ENCODE measurements at regions not wholly inside any gene's neighbourhood (a gene's known extent, or its start where the extent isn't known, plus 50 kb on each side); places are given as distances from the start of the nearest gene placed in this dataset.

DNA sequence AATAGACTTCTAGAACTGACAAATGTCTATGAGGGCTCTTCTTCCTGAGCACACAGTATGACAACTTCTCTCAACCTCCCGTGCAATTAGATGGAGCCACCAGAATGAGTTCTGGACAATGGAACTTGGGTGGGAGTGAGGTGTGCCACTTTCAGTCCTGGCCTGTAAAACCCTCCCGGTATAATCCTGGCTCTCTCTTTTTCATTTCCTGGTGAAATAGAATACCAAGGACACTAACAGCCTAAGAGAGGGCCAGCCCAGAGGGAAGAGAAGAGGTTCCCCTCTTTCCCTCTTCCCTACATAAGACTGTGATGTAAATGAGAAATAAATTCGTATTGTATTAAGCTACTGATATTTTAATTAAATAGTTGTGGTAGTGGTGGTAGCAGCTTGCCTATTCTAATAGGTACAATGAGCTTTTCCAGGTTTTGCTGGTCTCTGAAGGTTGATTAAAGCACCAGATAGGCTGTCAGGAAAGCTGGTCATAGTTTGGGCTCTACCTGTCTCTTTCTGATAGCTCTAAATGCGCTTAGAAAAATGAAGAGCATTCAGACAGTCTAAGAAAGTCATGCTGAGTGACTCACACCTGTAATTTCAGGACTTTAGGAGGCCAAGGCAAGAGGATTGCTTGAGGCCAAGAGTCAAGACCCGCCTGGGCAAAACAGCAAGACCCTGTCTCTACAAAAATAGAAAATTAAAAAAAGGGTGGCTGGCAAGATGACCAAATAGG lies 108.6 kb upstream of the ZNF644 start:
- Histone ChIP-seq H3K79me2 (ENCODE audit: insufficient read depth, low read length) (no peaks in the 10 kb centered on the region), H3K27ac (ENCODE audit: low read length) (no peak overlapping the region), H3K36me3 (ENCODE audit: insufficient read depth, low read length) (no peaks in the 10 kb centered on the region), H4K20me1 (ENCODE audit: insufficient read depth, low read length) (no peaks in the 10 kb centered on the region), H3K4me1 (ENCODE audit: insufficient read depth, low read length) (peaks cover 3% of the 10 kb centered on the region; the same call in 1 of the 2 replicates), H3K4me3 (ENCODE audit: low read depth in 1 of 2, low read length in 2 of 2) (no peak overlapping the region), H3K9ac (ENCODE audit: low read depth, low read length) (no peak overlapping the region), H3K27me3 (ENCODE audit: insufficient read depth, low read length, poor library complexity) (no peaks in the 10 kb centered on the region), H2AFZ (ENCODE audit: low read depth, low read length) (no peak overlapping the region), H3K9me3 (ENCODE audit: insufficient read depth, low read length, severe bottlenecking) (no peaks in the 10 kb centered on the region), H3K4me2 (ENCODE audit: insufficient read depth, low read length) (no peak overlapping the region)
- no peak for DNase-seq
- no peak for TF ChIP-seq EZH2 (IDR thresholded peaks at IDR 0.05; ENCODE audit: borderline replicate concordance, low read depth, low read length, severe bottlenecking)
- no peak for TF ChIP-seq CTCF (IDR thresholded peaks at IDR 0.05; ENCODE audit: borderline replicate concordance, extremely low read depth, low read length, poor library complexity, severe bottlenecking)
- no peak for ATAC-seq (ENCODE audit: insufficient read depth, low read depth)

DNA sequence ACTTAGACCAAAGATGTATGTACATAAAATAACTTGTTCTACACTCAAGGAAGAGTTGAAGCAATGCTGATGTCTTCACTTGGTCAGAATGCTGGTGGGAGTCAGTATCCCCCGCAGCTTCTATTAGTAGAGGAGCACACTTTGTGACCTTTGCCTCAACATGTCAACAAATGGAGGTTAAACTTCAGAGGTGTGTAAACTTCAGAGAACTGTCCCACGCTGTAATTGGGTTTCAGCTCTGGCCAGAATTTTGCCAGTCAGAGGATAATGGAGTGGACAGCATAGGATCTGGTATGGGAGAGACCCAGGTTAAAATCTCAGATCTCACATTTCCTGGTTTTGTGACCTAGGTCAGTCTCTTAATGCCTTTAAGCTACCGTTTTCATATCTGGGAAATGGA lies 107.6 kb upstream of the ZNF644 start:
- Histone ChIP-seq H3K4me1 (ENCODE audit: insufficient read depth, low read length) (peaks cover 13% of the 10 kb centered on the region), H3K4me3 (ENCODE audit: low read depth in 1 of 2, low read length in 2 of 2) (no peak overlapping the region), H3K9ac (ENCODE audit: low read depth, low read length) (no peak overlapping the region), H3K9me3 (ENCODE audit: insufficient read depth, low read length, severe bottlenecking) (no peaks in the 10 kb centered on the region), H3K27ac (ENCODE audit: low read length) (no peak overlapping the region), H3K4me2 (ENCODE audit: insufficient read depth, low read length) (no peak overlapping the region), H2AFZ (ENCODE audit: low read depth, low read length) (no peak overlapping the region), H4K20me1 (ENCODE audit: insufficient read depth, low read length) (no peaks in the 10 kb centered on the region), H3K79me2 (ENCODE audit: insufficient read depth, low read length) (no peaks in the 10 kb centered on the region), H3K36me3 (ENCODE audit: insufficient read depth, low read length) (no peaks in the 10 kb centered on the region), H3K27me3 (ENCODE audit: insufficient read depth, low read length, poor library complexity) (no peaks in the 10 kb centered on the region)
- DNase-seq (no peak), ATAC-seq (ENCODE audit: insufficient read depth, low read depth) (no peak)
- TF ChIP-seq EZH2 (IDR thresholded peaks at IDR 0.05; ENCODE audit: borderline replicate concordance, low read depth, low read length, severe bottlenecking) (no peak), CTCF (IDR thresholded peaks at IDR 0.05; ENCODE audit: borderline replicate concordance, extremely low read depth, low read length, poor library complexity, severe bottlenecking) (no peak)

DNA sequence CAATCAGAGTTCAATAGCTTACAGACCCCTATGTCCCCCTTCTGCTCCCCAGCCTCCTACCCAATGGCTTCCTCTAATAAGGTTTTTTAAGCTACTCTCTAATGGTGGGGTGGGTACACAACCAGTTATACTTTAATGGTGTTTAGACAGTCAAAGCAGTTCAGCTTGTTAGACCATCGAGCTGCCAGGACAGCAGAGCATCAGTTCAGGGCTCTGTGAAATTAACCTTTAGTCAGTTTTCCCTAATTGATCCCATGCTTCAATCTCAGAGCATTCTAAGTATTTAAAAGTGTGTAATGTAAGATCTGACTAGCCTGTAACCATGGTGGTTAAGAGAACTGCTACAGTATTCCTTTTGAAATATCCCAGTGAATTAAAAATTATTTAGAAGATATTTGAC lies 107.2 kb upstream of the ZNF644 start:
- Histone ChIP-seq H3K9ac (ENCODE audit: low read depth, low read length) (no peak overlapping the region), H3K27ac (ENCODE audit: low read length) (no peak overlapping the region), H3K9me3 (ENCODE audit: insufficient read depth, low read length, severe bottlenecking) (no peaks in the 10 kb centered on the region), H3K4me3 (ENCODE audit: low read depth in 1 of 2, low read length in 2 of 2) (no peak overlapping the region), H2AFZ (ENCODE audit: low read depth, low read length) (no peak overlapping the region), H3K36me3 (ENCODE audit: insufficient read depth, low read length) (no peaks in the 10 kb centered on the region), H4K20me1 (ENCODE audit: insufficient read depth, low read length) (no peaks in the 10 kb centered on the region), H3K4me1 (ENCODE audit: insufficient read depth, low read length) (peaks cover 14% of the 10 kb centered on the region), H3K79me2 (ENCODE audit: insufficient read depth, low read length) (no peaks in the 10 kb centered on the region), H3K4me2 (ENCODE audit: insufficient read depth, low read length) (no peak overlapping the region), H3K27me3 (ENCODE audit: insufficient read depth, low read length, poor library complexity) (no peaks in the 10 kb centered on the region)
- ATAC-seq (ENCODE audit: insufficient read depth, low read depth), result no peak
- no peak for TF ChIP-seq EZH2 (IDR thresholded peaks at IDR 0.05; ENCODE audit: borderline replicate concordance, low read depth, low read length, severe bottlenecking)
- TF ChIP-seq CTCF (IDR thresholded peaks at IDR 0.05; ENCODE audit: borderline replicate concordance, extremely low read depth, low read length, poor library complexity, severe bottlenecking), result no peak
- DNase-seq, result no peak

Data from DND-41 (cell line).